LHCN-M2 (cell line): ENCODE measurements at regions not wholly inside any gene's neighbourhood (a gene's known extent, or its start where the extent isn't known, plus 50 kb on each side); places are given as distances from the start of the nearest gene placed in this dataset.
"Not testable (repeated sequence)": the region's sequence is repeated elsewhere in the genome, so short reads cannot be mapped to it uniquely, and the experiment has no call there.

Experiments used
- DNase-seq: peaks from one replicate; pipeline ENCODE4 v3.0.0-alpha.2; 2012; ENCODE audit warnings: low read depth

DNA sequence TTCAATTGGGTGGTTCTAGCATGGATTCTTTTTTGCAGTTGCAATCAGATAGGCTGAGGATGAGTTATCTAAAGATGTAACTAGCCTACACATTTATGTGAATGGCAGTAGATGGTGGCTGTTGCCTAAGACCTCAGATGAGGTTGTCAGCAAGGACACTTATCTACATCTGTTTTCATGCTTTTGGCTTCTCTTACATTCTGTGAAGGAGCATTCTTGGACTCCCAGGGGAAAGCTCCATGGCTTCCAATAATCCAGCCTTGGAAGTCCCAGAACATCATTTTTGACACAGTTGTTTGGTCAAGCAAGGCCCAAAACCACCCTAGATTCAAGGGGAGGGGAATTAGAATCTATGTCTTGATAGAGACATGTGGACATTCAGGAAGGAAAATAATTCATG is 332.2 kb upstream of the RBMS3 start:
- DNase-seq: peak; percentile 11

DNA sequence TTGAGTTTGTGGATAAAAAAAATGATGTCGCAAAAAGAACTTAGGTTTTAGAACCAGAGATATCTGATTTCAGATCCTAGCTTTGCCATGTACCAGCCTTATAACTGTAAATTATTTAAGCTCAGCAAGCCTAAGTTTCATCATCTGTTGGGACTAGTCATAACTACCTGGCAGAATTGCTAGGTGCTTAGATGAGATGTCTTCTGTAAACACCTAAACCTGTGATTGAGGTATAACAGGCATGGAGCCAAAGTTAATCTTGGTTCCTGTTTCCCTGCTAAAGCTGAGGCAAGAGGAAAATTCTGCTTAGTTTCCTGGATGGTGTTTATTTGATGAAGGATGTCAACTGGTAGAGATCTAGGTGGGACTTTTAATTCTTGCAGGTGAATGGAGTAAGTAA is 331.3 kb upstream of the RBMS3 start:
- DNase-seq: no peak

DNA sequence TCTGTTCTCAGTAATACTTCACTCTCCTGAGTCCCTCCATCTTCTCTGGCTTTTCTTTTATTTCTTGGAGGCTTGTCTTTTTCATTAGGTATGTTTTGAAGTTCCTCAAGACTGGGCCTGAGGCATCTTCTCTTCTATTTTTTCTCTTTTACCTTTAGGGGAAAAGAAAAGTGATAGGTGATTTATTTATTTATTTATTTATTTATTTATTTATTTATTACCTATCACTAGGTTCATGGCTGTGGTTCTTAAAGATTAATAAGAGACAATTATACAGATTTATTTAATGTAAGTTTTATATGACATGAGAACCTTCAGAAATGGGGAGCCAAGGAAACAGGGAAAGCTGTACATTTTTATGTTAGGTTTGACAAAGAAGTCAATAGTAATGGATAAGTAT is 330.3 kb upstream of the RBMS3 start:
- DNase-seq: no peak

DNA sequence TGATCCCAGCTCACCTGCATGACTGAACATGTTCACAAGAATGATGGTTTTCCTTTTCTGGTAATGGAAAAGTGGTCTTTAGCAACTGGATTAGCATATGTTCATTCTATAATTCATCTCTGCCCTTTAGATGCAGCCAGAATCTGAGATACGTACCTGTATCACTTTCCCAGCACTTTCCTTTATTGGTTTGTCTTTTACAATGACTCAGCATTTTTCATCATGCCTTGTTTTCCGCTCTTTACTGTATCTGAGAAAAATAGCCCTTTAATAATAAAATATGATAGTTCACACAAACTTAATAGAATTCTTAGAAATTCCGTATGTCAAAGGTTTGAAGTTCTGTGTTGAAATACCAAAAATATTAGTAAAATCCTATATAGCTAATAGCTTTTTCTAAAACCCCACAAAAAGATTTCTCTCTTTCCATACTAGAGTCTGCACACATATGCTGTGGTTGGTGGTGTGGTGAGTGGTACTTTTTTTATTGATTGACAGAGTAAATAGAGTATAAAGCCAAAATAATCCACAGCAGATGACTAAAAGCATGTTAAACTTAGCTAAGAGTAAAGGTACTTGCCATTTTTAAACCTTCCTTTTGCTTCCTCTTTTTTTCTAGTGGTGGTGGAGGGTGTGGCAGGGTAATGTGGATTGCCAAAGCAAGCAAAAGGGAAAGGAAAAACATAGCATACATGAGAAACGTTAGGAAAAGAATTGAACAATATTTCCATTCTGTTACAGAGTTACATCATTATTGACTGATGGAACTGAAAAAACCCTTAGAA is 328.9 kb upstream of the RBMS3 start:
- DNase-seq: no peak

DNA sequence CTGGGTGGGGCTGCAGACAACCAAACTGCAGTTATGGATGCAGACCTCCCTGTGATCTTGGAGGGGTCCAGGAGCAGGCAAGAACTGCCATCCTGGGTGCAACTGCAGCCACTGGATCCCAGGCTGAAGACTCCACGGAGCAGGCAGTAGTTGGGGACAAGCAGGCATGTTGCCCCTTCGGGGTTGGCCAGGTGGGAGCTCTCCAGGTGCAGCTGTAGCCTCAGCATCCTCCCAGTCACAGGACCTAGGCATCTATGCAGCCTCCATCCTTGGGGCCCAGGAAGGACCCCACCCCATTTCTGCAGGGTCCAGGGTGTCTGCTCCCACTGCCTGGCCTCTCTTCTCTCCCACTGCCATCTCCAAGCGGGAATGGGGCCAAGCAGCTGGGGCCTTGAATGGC is 322.2 kb upstream of the RBMS3 start:
- no peak for DNase-seq

DNA sequence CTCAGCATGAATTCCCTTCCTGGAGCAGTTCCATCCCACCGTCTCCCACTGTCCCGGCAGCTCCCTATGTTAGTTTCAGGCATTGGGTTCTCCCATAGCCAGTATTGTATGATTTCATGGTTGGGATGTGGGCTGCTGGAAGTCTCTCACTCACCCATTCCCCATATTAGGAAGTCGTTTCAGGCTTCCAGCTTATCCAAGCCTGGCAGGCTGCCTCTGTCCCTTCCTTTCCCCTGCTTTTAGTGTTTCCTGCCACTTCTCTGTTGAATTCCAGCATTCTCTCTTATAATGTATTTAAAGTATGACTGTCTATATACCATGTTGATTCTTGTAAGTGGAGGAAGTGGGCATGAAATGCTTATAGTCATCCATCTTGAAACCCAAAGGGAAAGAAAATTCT is 309.7 kb upstream of the RBMS3 start:
- no peak for DNase-seq

DNA sequence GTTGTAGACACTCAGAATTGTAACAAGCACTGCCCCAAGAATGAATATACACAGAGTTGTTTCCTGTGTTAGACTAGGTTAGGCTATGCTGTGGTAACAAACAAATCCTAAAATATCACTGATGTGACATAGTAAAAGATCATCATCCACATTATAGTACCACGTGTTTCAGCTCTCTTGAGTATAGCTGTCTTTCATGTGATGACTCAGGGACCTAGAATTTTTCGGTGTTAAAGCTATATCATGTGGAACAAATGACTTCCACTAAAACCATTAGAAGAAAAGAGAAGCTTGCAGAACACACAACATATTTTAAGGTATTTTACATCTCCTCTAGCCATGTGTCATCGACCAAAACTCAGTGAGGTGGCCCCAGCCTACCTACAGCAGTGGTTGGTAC is 307.9 kb upstream of the RBMS3 start:
- DNase-seq: peak; percentile 28

DNA sequence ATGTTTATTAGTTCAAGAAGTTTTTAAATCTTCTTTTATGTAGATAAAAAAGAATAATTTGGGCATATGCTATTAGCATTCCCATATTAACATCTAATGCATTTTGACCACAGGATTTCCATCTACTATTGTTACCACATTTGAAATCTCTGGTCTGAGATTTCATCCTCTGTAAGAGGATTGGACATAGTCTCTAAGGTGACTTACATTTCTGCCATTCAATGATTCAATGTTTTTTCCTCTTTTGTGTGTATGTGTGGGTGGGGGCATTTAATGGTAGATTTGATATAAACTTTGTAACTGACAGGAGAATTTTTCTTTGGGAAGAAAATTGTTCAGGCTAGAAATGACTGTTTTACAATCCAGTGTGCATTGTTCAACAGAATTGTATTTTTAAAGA is 307.3 kb upstream of the RBMS3 start:
- DNase-seq: no peak

DNA sequence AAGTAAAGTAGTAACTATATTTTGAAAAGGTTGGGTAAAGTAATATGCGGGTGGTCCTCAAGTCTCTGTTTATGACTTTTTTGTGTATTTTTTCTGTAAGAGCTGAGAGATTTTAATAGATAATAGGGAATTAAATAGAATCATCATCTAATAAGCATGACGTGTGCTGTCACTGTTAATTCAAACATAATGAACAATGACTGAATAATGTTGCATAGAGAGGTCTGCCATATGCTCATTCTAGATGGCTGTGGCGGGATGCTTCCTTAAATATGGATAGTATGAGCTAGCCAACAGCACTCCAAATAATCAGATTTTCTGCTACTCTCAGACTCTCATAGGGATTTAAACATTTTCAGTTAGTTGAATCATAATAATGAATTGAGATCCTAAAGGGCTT is 302.8 kb upstream of the RBMS3 start:
- DNase-seq: no peak

DNA sequence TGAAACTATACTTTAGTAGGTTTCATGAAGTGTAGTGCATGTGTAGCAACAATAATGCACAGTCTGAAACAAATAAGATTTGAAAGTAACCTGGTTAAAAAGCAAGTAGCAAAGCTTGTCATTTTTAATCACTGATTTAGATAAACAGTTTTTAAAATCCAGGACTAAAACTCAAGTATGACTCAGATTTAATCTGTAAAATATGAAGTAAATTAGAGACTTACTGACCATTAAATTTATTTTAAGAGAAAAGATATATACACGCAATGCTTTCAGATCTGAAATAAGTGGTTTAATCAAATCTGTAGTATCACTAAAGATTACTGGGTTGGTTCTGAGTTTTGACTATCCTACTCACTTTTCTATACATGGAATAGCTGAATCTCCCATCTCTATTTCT is 300.7 kb upstream of the RBMS3 start:
- DNase-seq: no peak

DNA sequence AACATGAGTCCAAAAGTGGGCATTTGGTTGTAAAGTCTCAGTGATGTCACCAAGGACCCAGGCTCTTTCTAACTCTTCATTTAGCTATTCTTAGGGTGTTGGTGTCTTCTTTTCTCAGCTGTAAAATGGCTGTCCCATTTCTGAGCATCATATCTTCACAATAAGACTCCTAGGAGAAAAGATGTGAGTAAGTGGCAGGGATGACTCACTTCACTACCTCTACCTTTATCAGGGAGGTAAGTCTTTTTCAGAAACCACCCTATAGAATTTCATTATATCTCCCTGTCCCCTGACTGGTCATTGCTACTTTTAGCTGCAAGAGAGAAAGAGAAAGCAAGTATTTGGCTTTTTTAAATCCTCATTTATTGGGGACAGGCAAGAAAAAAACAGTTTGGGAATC is 300.2 kb upstream of the RBMS3 start:
- no peak for DNase-seq

DNA sequence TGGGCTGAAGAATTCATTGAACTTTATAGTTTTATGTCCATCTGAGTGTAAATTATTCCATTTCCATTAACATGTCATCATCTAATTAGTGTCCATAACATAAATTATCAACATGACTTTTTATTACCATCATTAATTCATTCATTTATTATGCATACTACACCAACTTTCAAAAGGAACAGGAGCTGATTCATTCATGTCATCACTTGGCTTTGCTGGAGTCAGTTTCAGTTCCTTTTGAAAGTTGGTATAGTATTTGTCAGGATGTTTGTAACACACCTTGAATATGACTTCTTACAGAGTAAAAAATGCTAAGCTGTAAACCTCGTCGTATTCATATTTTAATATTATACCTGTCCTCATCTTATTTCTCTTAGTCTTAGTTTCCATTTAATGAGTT is 298.0 kb upstream of the RBMS3 start:
- DNase-seq: no peak

DNA sequence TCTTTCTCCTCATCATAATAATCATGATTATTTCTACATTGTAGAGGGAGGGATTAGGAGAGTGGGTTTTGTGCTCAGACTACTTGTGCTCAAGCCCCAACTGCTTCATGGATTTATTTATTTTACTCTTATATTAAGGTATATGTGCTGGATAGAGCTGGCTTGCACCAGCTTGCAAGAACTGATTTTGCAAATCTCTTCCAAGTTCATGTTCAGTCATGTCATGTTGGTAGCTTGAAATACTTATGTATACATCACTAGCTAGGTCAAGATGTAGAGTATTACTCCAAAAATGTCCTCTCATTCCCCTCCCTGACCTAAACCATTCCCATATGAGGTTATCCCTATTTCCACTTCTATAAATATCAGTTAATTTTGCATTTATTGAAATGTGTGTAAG is 293.9 kb upstream of the RBMS3 start:
- DNase-seq: no peak

DNA sequence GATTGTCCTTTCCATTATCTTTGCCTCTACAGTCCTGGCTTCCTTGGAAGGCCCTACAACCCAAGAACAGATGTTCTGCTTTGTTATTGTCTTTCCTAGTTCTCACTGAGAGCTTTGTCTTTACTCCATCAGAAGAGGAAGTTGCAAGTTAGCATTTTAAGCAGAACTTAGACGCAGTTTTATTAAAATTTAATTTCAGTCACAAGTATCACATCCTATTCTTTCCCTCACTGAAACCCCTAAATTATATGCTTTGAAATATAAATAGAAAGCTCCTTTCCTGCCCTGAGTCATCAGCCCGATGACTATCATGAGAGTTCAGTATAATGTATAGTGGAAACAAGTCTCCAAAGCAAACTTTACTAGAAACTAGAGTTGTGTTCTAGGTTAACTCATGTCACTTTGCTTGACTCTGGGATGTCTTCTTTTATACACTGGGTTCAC is 291.2 kb upstream of the RBMS3 start:
- DNase-seq: no peak

DNA sequence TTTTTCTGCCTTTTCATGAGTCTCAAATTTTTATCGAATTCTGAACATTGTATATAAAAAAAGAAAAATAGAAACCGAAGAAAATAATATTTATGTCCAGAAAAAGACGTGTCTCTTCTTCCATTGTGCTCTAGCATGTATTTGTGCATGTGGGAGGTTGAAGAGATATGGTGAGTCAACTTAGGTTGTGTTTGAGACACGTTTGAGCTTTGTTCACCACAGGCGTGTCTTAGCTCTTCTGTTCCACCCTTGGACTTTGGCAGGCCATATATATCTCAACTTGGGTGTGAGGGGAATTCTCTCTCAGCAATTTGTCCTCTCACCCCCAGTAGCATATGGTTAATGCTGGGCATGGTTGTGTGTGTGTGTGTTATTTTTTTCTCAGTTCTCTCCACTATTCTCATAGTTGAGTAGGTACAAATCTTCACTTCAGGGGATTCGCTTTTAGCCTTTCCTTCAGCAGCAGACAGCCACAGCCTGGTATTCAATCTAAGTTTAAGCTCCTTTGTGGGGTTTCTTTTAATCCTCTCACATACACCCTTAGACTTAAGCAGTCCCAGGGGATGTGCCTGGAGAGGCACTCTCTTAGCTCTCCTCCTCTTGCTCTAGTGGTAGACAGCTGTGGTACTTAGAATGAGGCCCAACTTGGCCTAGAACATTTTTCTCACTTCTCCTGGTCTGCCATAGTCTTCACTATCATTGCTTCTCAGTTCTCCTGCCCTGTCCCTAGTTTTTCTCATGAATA is 286.5 kb upstream of the RBMS3 start:
- no peak for DNase-seq

DNA sequence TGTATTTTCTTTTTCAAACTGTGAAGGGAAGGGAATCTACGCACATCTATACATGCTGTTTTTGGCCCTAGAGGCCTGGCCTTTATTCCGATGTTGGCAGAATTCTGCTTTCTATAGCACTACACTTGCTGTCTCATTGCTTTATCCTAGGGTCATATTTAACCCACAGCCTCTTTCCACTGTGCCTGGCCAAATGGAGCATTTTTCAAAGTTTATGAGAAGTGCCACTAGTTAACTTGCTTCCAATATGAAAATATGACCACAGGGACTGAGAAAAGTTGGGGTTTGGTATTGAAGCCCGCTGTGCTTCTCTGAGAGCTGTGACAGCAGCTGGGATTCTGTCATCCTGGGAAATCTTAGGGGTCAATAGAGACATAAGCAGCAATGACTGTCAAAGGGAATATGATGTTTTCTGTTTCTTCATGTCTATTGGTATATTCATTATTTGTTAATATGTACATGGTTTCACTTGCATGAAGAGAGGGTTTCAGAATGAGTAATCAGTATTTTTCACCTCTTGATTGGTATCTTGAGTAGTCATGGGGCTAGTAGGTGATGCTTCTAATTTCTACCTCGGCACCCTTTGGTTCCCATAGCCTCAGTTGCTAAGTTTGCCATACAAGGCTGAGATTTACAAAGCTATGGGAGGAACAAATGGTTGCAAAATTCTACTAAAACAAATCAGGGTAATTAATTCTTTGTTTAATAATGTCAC is 275.8 kb upstream of the RBMS3 start:
- DNase-seq: no peak

DNA sequence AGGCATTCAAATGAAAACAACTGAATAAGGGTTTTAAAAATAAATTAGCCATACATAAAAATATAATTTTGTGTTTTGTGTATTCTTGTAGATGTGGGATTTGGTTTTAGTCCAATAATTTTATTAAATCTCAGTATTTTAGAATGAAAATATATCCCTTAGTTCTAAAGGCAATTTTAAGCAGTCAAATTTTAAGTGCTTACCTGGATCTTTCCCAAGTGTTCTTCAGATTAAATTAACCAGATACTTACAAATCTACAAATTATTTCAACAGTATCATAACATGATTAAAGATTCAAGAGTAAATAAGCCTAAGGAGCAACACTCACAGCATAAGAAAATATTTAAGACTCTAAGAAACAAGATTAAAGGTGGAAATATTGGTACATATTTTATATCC is 275.0 kb upstream of the RBMS3 start:
- DNase-seq: no peak

DNA sequence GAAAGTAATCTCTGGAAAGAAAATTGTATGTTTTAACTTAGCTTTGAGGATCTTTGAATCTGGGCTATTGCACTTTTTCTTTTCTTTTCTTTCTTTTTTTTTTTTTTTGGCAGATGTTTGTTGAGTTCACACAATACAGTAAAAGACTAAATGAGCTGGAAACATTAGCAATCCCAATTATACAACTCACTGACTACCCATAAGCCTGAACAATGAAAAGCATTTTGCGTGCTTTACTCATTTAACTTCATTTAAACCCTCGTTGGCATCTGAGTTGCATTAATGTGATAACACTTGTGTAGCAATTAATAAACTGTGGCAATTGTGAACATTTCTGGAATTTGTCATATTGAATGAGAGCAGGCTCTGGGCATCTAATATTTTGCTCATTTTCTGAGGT is 269.4 kb upstream of the RBMS3 start:
- DNase-seq: no peak

DNA sequence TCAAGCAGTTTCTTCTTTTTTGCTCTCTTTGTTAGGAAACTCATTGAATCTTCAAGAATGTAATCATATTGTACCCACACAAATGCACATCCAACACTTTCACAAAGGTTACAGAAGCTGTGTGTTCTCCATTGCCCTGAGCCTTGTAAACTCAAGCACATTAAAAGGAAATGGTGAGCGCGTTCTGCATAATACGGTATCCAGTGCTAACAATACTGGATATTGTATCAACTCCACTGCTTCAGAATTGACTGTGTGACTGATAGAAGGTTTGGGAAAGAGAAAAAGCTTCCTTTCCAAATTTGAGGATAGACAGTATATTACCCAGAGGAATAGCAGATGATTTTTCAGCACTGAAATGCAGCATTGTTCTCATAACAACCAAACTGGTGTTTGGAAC is 268.9 kb upstream of the RBMS3 start:
- no peak for DNase-seq

DNA sequence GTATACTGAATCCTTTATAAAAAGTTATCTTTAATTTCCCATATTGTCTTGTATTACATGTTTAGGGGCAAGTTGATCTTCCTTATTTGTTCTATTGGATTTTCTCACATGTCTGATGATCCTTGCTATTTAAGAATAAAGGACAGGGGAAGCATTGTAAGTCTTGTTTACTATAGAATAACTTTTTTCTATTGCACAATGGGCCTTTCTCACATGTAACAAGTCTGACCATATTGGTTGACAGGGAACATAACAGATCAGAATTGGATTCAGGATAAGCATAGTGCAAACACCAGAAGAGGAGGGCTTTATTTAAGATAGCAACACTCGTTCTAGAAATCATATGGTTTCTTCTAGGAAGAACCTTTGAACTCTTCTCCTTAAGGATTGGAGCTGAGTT is 257.9 kb upstream of the RBMS3 start:
- no peak for DNase-seq

DNA sequence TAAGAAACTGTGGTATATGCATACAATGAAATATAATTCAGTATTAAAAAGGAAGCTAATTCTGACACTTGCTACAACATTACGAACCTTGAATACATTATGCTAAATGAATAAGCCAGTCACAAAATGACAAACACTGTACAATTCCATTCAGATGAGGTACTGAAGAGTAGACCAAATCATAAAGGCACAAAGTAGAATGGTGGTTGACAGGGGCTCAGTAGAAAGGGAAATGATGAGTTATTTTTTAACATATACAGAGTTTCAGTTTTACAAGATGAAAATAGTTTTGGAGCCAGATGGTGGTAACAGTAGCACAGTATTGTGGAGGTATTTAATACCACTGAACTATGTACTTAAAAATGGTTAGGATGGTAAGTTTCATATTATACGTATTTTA is 254.6 kb upstream of the RBMS3 start:
- no peak for DNase-seq

DNA sequence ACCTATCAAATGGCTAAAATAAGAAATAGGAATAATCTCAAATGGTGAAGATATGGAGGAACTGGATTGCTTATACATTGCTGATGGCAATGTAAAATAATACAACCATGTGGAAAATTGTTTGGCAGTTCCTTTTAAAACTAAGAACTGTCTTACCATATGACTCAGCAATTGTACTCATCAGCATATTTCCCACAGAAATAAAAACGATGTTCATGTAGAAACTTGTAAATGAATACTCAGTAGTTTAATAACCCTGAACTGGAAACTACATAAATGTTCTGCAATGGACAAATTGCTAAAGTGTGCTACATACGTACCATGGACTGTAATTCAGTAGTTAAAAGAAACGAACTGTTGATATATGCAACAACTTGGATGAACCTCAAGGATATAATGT is 253.9 kb upstream of the RBMS3 start:
- peak; percentile 46 for DNase-seq

DNA sequence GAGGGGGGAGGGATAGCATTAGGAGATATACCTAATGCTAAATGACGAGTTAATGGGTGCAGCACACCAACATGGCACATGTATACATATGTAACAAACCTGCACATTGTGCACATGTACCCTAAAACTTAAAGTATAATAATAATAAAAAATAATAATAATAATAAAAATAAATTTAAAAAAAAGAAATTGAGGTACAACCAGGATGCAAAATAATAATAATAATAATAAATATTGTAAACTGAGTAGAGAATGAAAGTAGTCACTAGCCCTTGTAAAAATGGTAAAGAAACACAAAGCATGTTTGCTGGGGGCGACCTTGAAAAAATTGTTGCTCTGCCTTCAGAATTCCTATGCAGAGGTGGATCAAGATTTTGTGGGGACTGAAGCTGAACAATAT is 249.7 kb upstream of the RBMS3 start:
- not testable (repeated sequence) for DNase-seq
